GM21528 (cell line): ENCODE measurements at regions not wholly inside any gene's neighbourhood (a gene's known extent, or its start where the extent isn't known, plus 50 kb on each side); places are given as distances from the start of the nearest gene placed in this dataset.
"Not testable (repeated sequence)": the region's sequence is repeated elsewhere in the genome, so short reads cannot be mapped to it uniquely, and the experiment has no call there.

Source experiments
- ATAC-seq: cut with Tn5 transposase; IDR thresholded peaks from one replicate; pipeline ENCODE4 v1.9.1; 2021; ENCODE audit warnings: mild to moderate bottlenecking, moderate library complexity; ENCODE audit not compliant: unreplicated experiment, low FRiP score

DNA sequence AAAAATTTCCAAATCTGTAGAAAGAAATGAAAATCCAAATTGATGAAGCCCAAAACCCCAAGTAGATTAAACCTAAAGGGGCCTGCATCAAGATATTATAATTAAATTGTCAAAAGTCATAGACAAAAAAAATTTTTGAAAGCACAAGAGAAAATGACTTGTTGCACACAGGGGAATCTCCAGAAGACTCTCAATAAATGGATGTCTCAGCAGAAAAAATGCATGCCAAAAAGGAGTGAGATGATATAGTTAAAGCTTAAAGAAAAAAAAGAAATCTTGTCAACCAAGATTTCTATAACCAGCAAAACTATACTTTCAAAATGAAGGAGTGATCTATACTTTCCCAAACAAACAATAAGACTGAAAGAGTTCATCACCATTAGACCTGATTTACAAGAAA, 393.2 kb upstream of the SPAG17 start:
- ATAC-seq, result no peak

- no peak for ATAC-seq
Observed at GRCh38 chr1:118575060-118575459, 390.0 kb upstream of the SPAG17 start.

- ATAC-seq, result no peak
Observed at GRCh38 chr1:118564961-118565703, 380.1 kb upstream of the SPAG17 start.

DNA sequence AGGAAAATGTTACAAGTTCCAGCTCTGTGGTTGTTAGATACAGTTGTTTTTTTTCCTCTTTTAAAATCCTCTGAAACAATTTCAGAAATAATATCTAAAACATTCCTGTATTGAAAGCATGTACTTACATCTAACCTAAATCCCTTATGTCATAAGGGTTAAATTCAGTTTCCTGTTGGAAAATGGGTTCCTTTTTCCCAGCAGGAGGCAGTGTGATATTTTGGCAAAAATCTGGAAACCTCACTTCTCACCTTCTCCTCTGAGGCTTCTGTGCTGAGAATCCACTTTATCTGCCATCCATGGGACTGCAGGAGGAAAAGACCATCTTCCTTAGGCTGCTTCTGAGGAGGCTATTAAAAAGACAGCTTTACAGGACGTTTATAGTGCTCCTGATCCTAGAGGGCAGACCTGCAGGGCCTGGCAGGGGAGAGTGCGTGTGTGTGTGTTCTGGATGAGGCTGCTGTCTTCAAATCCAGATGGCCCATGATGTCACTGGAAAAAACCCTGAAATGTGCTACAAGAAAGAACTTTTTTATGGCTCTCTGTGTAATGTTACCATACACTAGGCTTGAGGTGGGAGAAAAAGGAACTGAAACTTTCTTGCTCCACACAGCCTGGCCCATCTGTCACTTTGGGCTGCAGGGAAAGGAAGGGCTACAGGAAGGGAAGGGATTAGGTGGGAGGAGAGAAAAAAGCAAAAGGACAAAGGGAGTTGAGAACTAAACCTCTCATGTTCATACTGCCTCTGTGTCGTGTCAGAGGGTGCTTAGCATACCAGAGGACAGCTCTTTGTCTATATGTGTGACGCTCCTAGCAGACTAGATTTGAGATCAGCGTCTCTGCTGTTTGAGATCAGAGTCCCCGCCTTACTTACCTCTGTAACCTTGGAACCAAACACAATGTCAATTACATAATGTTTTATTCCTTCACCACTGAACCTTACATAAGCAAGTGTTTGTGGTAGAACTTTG, 379.2 kb upstream of the SPAG17 start:
- peak; percentile 60 for ATAC-seq

GRCh38 chr1:118558933-118559332, 373.9 kb upstream of the SPAG17 start:
- ATAC-seq, result no peak

DNA sequence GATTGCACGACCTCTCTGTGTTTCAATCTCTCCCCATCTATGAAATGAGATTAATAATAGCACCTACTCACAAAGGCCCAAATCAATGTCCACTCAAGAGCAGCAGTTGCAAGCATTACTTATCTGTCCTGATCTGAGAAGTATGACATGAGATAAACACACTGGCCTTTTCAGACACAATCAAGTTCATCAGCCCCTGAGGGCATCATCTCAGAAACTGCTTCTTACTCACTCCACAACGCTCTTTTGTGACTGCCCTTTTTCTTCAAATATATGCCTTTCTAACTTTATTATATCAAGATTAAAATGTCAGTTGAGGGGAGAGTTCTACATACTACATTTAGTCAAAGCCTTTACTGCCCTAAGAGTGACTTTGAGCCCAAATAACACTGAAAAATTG, 371.9 kb upstream of the SPAG17 start:
- ATAC-seq, result no peak

DNA sequence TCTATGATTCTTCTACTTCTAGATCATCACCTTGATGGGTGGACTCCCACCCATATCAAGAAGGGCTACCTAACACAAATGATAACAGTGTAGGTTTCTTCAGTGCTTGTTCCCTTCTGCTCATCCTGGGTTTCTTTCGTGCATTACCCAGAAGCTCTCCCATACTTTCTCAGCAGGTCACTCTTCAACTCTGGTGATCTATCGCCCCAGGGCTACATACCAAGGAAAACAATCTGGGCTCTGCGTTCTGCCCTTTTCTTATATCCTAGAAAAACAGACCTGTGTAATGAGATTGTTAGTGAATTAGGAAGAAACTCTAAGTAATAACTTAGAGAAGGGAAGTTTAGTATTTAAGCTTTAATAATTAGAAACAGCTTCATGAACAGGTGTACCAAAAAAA, 370.6 kb upstream of the SPAG17 start:
- ATAC-seq, result no peak

GRCh38 chr1:118535901-118536300, 350.9 kb upstream of the SPAG17 start:
- ATAC-seq, result no peak

GRCh38 chr1:118511922-118512321, 326.9 kb upstream of the SPAG17 start:
- ATAC-seq, result not testable (repeated sequence)

GRCh38 chr1:118504867-118505266, 319.8 kb upstream of the SPAG17 start:
- ATAC-seq, result no peak

- no peak for ATAC-seq
Observed at GRCh38 chr1:118504221-118504644, 319.2 kb upstream of the SPAG17 start.

DNA sequence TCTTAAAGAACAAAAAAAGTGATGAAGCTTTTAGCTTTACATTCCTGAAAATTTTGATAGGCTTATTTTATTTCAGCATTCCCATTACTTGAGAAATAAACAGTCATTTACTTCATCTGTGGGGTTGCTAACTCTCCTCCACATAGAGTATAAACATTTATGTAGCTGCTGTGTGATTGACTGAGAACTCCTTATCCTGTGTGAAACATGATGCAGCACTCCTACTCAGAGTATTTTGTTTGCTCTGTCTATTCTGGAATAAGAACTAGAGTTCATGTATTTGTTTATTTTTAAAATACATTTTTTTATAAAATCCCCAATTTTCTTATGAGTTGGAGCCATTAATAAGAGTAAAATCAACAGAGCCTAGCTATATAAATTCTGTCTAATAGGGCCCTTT, 318.7 kb upstream of the SPAG17 start:
- no peak for ATAC-seq

- no peak for ATAC-seq
Observed at GRCh38 chr1:118494998-118495397, 310.0 kb upstream of the SPAG17 start.

DNA sequence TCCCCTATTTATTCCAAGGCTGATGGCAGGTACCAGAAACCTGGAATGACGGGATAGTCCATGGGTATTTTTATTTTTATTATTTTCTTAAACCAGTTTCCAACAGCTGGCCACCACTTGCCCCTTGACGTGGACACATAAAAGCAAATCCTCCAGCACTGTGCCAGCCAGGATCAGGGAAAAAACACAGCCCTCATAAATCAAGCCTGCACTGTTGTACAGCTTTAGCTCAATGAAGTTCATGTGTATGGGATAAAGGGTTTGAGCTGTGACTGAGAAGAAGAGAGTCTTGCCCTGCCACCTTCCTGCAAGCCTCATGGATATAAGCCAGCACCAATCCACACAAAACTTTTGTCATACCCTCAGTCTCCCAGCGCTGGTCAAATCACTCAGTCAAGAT, 303.8 kb upstream of the SPAG17 start:
- no peak for ATAC-seq

DNA sequence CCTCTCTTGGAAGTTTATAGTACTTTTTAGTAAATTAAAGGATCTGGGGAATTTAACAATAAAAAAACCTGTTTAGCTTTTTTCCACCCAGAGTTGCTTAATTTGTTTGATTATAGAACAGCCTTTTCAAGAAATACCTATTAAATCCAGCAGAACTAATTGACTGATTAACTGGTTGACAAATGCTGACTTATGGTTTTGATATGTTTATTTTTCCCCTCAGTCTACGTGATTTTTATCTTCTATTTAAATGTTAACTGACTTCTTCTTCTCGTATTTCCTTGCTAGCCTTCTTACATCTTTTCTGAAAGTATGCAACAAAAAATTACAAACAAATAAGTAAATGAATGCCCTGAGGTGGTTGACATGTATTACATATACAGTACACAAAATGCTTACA, 302.9 kb upstream of the SPAG17 start:
- no peak for ATAC-seq

GRCh38 chr1:118487091-118487490, 302.1 kb upstream of the SPAG17 start:
- ATAC-seq, result no peak

DNA sequence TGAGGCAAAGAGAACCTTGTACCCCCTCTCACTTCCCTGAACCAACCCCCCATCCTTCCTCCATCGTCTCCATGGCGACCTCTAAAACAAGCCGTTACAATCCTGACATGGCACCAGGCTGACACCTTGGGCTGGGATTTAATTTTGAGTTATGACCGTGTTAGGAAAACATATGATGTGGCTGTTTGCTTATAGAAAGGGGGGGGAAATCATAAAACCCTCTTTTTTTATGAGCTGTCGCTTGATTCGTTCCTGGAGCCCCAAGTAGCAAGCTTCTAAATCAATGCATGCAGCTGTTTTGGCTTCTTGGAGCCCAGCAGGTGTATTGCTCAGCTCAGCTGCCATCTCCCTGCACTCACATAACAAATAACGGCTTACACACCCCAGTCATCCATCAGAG, 301.2 kb upstream of the SPAG17 start:
- no peak for ATAC-seq

DNA sequence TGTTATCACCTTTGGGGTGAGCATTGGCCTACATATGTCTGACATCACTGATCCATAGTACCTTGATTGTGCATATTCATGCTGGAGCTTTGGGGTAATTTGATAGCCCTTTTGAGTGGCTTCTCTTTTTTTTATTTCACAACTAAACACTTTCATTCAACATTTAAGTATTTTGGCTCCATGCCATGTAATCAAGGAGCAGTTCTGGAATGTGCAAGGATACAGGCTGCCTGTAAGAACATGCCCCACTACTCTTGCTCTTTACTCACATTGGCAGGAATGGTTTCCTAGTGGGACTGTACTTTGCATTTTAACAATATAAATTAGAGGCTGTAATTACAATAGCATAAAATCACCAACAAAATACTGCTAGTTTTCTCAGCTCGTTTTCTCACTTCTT, 300.7 kb upstream of the SPAG17 start:
- no peak for ATAC-seq

GRCh38 chr1:118484893-118485292, 299.9 kb upstream of the SPAG17 start:
- ATAC-seq, result no peak

- no peak for ATAC-seq
Observed at GRCh38 chr1:118483245-118484006, 298.4 kb upstream of the SPAG17 start.

- ATAC-seq, result no peak
Observed at GRCh38 chr1:118481126-118481525, 296.1 kb upstream of the SPAG17 start.
